K562 (cell line): ENCODE measurements at regions not wholly inside any gene's neighbourhood (a gene's known extent, or its start where the extent isn't known, plus 50 kb on each side); places are given as distances from the start of the nearest gene placed in this dataset.

Source experiments
- ATAC-seq: fragments of 200-7000 bp; cut with Tn5 transposase; 3 replicates; pipeline ENCODE4 v1.9.1; 2020; ENCODE audit warnings: moderate library complexity
- BruUV-seq: library from RNA; stranded (reverse); fragments of 400-500 nt; replicated peaks from 2 replicates; lab custom pipeline; 2021; lab: Mats Ljungman, UMichigan
- CTCF ChIA-PET: fragments of 300-600 bp; formaldehyde crosslinking; extraction: SDS; loops from one replicate; lab custom pipeline; 2021; ENCODE audit warnings: low intra/inter-chr PET ratio; lab: Yijun Ruan, JAX
- POLR2A ChIA-PET: fragments of 300-600, 350-650 bp; sonication (Branson Sonifier 250); formaldehyde crosslinking; extraction: SDS; loops from one replicate; lab custom pipeline; 2021; ENCODE audit warnings: antibody characterized with exemption, inconsistent platforms; lab: Yijun Ruan, JAX
- DNase-seq, 4 experiments: peaks; one replicate each; pipeline versions ENCODE4 v3.0.0 to v3.0.0-alpha.2; 2011 to 2018; ENCODE audit warnings: low spot score in 3 of 4, mixed read lengths in 3 of 4; ENCODE audit errors: extremely low read depth in 1 of 4
- FAIRE-seq: peaks from 2 replicates; lab custom pipeline; 2011; peaks lifted over from hg19 to GRCh38; lab: Jason Lieb, UNC
- H2AFZ ChIP-seq: 2 replicates; pipeline ENCODE4 v1.6.0; 2011; ENCODE audit warnings: low read depth, low read length, control low read depth, inconsistent platforms
- H3K27ac ChIP-seq: fragments of 200-600 bp; 3 replicates; pipeline ENCODE4 v1.8.0; 2011; ENCODE audit warnings: low read depth, mild to moderate bottlenecking, control low read depth, inconsistent platforms, low read length, moderate library complexity, mixed read lengths; ENCODE audit errors: extremely low read depth
- H3K27me3 ChIP-seq, 2 experiments: fragments of 300-600 bp in 1 of 2; 2 replicates in 1 of 2; 3 replicates in 1 of 2; pipeline versions ENCODE4 v1.6.0 to v1.8.0; 2011; ENCODE audit warnings: inconsistent platforms in 2 of 2, low read length in 2 of 2, mild to moderate bottlenecking in 1 of 2, mixed read lengths in 1 of 2, moderate library complexity in 1 of 2; ENCODE audit not compliant: control insufficient read depth in 2 of 2, insufficient read depth in 2 of 2
- H3K36me3 ChIP-seq: fragments of 300-600 bp; 3 replicates; pipeline ENCODE4 v1.8.0; 2011; ENCODE audit warnings: mild to moderate bottlenecking, low read length, inconsistent platforms; ENCODE audit not compliant: control insufficient read depth, insufficient read depth
- H3K4me1 ChIP-seq, 2 experiments: fragments of 200-600 bp in 1 of 2; replicated peaks in 1 of 2; 2 replicates in 1 of 2; 3 replicates in 1 of 2; pipeline versions ENCODE4 v1.5.1 to v1.8.0; 2011; ENCODE audit warnings: inconsistent platforms in 2 of 2, low read length in 2 of 2, mild to moderate bottlenecking in 1 of 2, mixed read lengths in 1 of 2, moderate library complexity in 1 of 2; ENCODE audit not compliant: control insufficient read depth in 2 of 2, insufficient read depth in 2 of 2
- H3K4me2 ChIP-seq: 2 replicates; pipeline ENCODE4 v1.6.1; 2011; ENCODE audit warnings: low read length, control low read depth, inconsistent platforms, mixed read lengths; ENCODE audit not compliant: insufficient read depth
- H3K4me3 ChIP-seq: fragments of 200-600 bp; sonication (generic), shearing (Covaris generic); 2 replicates; pipeline ENCODE4 v1.5.1; 2016; ENCODE audit warnings: control low read depth, inconsistent platforms
- H3K79me2 ChIP-seq: fragments of 200-600 bp; 3 replicates; pipeline ENCODE4 v1.8.0; 2011; ENCODE audit warnings: low read length, inconsistent platforms; ENCODE audit not compliant: control insufficient read depth, insufficient read depth
- H3K9ac ChIP-seq, 2 experiments: 2 replicates each; pipeline versions ENCODE4 v1.6.0 to v1.6.1; 2011; ENCODE audit warnings: low read depth in 2 of 2, low read length in 2 of 2, control low read depth in 1 of 2, inconsistent platforms in 1 of 2, mild to moderate bottlenecking in 1 of 2, mixed read lengths in 1 of 2; ENCODE audit not compliant: insufficient read depth in 1 of 2
- H3K9me1 ChIP-seq: one replicate; pipeline ENCODE4 v1.6.0; 2011; ENCODE audit warnings: inconsistent platforms, mild to moderate bottlenecking, low read length, moderate library complexity; ENCODE audit not compliant: control insufficient read depth, insufficient read depth
- H3K9me3 ChIP-seq: replicated peaks from 2 replicates; pipeline ENCODE4 v1.5.1; 2011; ENCODE audit warnings: low read depth, low read length, inconsistent platforms; ENCODE audit not compliant: control insufficient read depth, insufficient read depth
- H4K20me1 ChIP-seq: replicated peaks from 2 replicates; pipeline ENCODE4 v1.6.1; 2011; ENCODE audit warnings: low read length, inconsistent platforms, mixed read lengths; ENCODE audit not compliant: control insufficient read depth, insufficient read depth
- BCOR ChIP-seq: fragments of 450-650 bp; IDR thresholded peaks from 2 replicates; pipeline ENCODE4 v1.6.1; 2016
- DEAF1 ChIP-seq: fragments of 450-650 bp; formaldehyde crosslinking; IDR thresholded peaks from 2 replicates; pipeline ENCODE4 v1.4.0; 2020; ENCODE audit warnings: mild to moderate bottlenecking, moderate library complexity
- FOXP1 ChIP-seq: sonication (generic); formaldehyde crosslinking; IDR thresholded peaks from 2 replicates; pipeline ENCODE4 v1.8.0; 2022; ENCODE audit warnings: mild to moderate bottlenecking, missing genetic modification reagents
- HNRNPLL ChIP-seq: fragments of 200-400 bp; formaldehyde crosslinking; IDR thresholded peaks from 2 replicates; pipeline ENCODE4 v1.6.1; 2017; ENCODE audit warnings: low read length, low read depth, mild to moderate bottlenecking; ENCODE audit not compliant: poor library complexity, severe bottlenecking
- MTA1 ChIP-seq: fragments of 450-650 bp; IDR thresholded peaks from 2 replicates; pipeline ENCODE4 v1.6.1; 2017; ENCODE audit warnings: borderline replicate concordance
- RAD21 ChIP-seq, 2 experiments: fragments of 250-450 bp in 1 of 2; fragments of 450-650 bp in 1 of 2; sonication (Bioruptor Pico) in 1 of 2; formaldehyde crosslinking in 1 of 2; IDR thresholded peaks in 1 of 2; conservative IDR thresholded peaks in 1 of 2; 2 replicates each; pipeline versions ENCODE4 v1.4.0 to v1.8.0; 2020 to 2022; ENCODE audit warnings: mild to moderate bottlenecking in 2 of 2, moderate library complexity in 1 of 2
- in situ Hi-C: fragments of 300-500 bp; cut with MboI; formaldehyde crosslinking; loops from 4 replicates; pipeline ENCODE4 v1.15.0; 2018; ENCODE audit warnings: inconsistent platforms, mixed read lengths
- intact Hi-C: fragments of 100-400 bp; cut with micrococcal nuclease; formaldehyde crosslinking; loops from 2 replicates; pipeline ENCODE4 v1.14.2; 2022
- TF ChIP-seq, protein P1 (sequence below), 2 experiments: fragments of 450-650 bp; IDR thresholded peaks; 2 replicates each; pipeline ENCODE4 v1.6.1; 2018; ENCODE audit warnings: mild to moderate bottlenecking in 2 of 2, low read depth in 1 of 2; ENCODE audit not compliant: partially characterized antibody in 2 of 2
- TF ChIP-seq, protein P2 (sequence below): fragments of 250-450 bp; sonication (Bioruptor Pico); IDR thresholded peaks from 2 replicates; pipeline ENCODE4 v1.4.0; 2020; ENCODE audit warnings: mild to moderate bottlenecking, moderate library complexity, borderline replicate concordance

- DNase-seq (peak; percentile 29 to 48 (median 40)), FAIRE-seq (peak; percentile 55), ATAC-seq (no peak)
- no peaks in the 10 kb centered on the region for H3K27me3 ChIP-seq
- intact Hi-C loops (no loop called here), in situ Hi-C loops (no loop called here)
- H3K4me2 ChIP-seq: no peak overlapping the region
- no peak overlapping the region for H2AFZ ChIP-seq
- H3K79me2 ChIP-seq: no peaks in the 10 kb centered on the region
- H3K4me1 ChIP-seq: no peaks in the 10 kb centered on the region
- BruUV-seq: no TSS peak
- no peak overlapping the region for H3K9ac ChIP-seq
- H3K9me3 ChIP-seq: no peaks in the 10 kb centered on the region
- no peak overlapping the region for H3K27ac ChIP-seq
- no peak overlapping the region for H3K4me3 ChIP-seq
- H3K9me1 ChIP-seq: no peaks in the 10 kb centered on the region
- H3K36me3 ChIP-seq: no peaks in the 10 kb centered on the region
- POLR2A ChIA-PET: no interaction called here
- H4K20me1 ChIP-seq: no peaks in the 10 kb centered on the region
- CTCF ChIA-PET: no interaction called here
- TF ChIP-seq DEAF1 (CRISPR knock-in tag) (peak; percentile 52), RAD21 (CRISPR knock-in tag; conservative IDR thresholded peaks at IDR 0.05 in 1 of 2, IDR thresholded peaks at IDR 0.05 in 1 of 2) (peak; percentile 53 to 72), MTA1 (no peak), HNRNPLL (no peak), FOXP1 (CRISPR knock-in tag) (no peak), BCOR (no peak)
- TF ChIP-seq, protein P1, sequence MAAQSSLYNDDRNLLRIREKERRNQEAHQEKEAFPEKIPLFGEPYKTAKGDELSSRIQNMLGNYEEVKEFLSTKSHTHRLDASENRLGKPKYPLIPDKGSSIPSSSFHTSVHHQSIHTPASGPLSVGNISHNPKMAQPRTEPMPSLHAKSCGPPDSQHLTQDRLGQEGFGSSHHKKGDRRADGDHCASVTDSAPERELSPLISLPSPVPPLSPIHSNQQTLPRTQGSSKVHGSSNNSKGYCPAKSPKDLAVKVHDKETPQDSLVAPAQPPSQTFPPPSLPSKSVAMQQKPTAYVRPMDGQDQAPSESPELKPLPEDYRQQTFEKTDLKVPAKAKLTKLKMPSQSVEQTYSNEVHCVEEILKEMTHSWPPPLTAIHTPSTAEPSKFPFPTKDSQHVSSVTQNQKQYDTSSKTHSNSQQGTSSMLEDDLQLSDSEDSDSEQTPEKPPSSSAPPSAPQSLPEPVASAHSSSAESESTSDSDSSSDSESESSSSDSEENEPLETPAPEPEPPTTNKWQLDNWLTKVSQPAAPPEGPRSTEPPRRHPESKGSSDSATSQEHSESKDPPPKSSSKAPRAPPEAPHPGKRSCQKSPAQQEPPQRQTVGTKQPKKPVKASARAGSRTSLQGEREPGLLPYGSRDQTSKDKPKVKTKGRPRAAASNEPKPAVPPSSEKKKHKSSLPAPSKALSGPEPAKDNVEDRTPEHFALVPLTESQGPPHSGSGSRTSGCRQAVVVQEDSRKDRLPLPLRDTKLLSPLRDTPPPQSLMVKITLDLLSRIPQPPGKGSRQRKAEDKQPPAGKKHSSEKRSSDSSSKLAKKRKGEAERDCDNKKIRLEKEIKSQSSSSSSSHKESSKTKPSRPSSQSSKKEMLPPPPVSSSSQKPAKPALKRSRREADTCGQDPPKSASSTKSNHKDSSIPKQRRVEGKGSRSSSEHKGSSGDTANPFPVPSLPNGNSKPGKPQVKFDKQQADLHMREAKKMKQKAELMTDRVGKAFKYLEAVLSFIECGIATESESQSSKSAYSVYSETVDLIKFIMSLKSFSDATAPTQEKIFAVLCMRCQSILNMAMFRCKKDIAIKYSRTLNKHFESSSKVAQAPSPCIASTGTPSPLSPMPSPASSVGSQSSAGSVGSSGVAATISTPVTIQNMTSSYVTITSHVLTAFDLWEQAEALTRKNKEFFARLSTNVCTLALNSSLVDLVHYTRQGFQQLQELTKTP (IDR thresholded peaks at IDR 0.05; ENCODE audit: low read depth in 1 of 2, partially characterized antibody in 2 of 2): no peak
- TF ChIP-seq, protein P2, sequence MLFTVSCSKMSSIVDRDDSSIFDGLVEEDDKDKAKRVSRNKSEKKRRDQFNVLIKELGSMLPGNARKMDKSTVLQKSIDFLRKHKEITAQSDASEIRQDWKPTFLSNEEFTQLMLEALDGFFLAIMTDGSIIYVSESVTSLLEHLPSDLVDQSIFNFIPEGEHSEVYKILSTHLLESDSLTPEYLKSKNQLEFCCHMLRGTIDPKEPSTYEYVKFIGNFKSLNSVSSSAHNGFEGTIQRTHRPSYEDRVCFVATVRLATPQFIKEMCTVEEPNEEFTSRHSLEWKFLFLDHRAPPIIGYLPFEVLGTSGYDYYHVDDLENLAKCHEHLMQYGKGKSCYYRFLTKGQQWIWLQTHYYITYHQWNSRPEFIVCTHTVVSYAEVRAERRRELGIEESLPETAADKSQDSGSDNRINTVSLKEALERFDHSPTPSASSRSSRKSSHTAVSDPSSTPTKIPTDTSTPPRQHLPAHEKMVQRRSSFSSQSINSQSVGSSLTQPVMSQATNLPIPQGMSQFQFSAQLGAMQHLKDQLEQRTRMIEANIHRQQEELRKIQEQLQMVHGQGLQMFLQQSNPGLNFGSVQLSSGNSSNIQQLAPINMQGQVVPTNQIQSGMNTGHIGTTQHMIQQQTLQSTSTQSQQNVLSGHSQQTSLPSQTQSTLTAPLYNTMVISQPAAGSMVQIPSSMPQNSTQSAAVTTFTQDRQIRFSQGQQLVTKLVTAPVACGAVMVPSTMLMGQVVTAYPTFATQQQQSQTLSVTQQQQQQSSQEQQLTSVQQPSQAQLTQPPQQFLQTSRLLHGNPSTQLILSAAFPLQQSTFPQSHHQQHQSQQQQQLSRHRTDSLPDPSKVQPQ (CRISPR knock-in tag): no peak
These were observed 131.7 kb upstream of the MLIP start for GRCh38 chr6:53979468-53980067.
